IMR-90 (cell line): ENCODE measurements at regions not wholly inside any gene's neighbourhood (a gene's known extent, or its start where the extent isn't known, plus 50 kb on each side); places are given as distances from the start of the nearest gene placed in this dataset.

Experiments
- ATAC-seq: fragments of 200-7000 bp; cut with Tn5 transposase; 2 replicates; pipeline ENCODE4 v1.9.1; 2020; ENCODE audit warnings: low read depth, mild to moderate bottlenecking, moderate library complexity
- BruUV-seq: library from RNA; stranded (reverse); fragments of 400-500 nt; replicated peaks from 2 replicates; lab custom pipeline; 2021; lab: Mats Ljungman, UMichigan
- CTCF ChIA-PET: fragments of 300-600 bp; formaldehyde crosslinking; extraction: SDS; loops from one replicate; lab custom pipeline; 2021; ENCODE audit warnings: antibody characterized with exemption; lab: Yijun Ruan, JAX
- POLR2A ChIA-PET: fragments of 300-600 bp; sonication (Branson Sonifier 250); formaldehyde crosslinking; loops from one replicate; lab custom pipeline; 2022; ENCODE audit warnings: antibody characterized with exemption; ENCODE audit not compliant: unreplicated experiment; lab: Charles Lee
- DNase-seq: peaks from one replicate; pipeline ENCODE4 v3.0.0; 2013
- H2AFZ ChIP-seq: replicated peaks from 2 replicates; pipeline ENCODE3; 2013; ENCODE audit warnings: low read length, mild to moderate bottlenecking; ENCODE audit not compliant: poor library complexity
- H2AK5ac ChIP-seq: 2 replicates; pipeline ENCODE4 v1.6.1; 2013; ENCODE audit warnings: low read depth, low read length, inconsistent platforms
- H2AK9ac ChIP-seq: replicated peaks from 2 replicates; pipeline ENCODE3; 2013; ENCODE audit warnings: mild to moderate bottlenecking, low read depth, low read length, moderate library complexity; ENCODE audit not compliant: poor library complexity
- H2BK120ac ChIP-seq: 2 replicates; pipeline ENCODE4 v1.6.1; 2013; ENCODE audit warnings: low read depth, low read length, inconsistent platforms
- H2BK15ac ChIP-seq: 3 replicates; pipeline ENCODE4 v1.6.1; 2013; ENCODE audit warnings: low read depth, low read length, inconsistent platforms
- H2BK20ac ChIP-seq: 2 replicates; pipeline ENCODE4 v1.6.1; 2013; ENCODE audit warnings: low read depth, mild to moderate bottlenecking, inconsistent platforms, low read length, moderate library complexity
- H2BK5ac ChIP-seq: 2 replicates; pipeline ENCODE4 v1.6.1; 2013; ENCODE audit warnings: mild to moderate bottlenecking, low read depth, low read length, inconsistent platforms; ENCODE audit not compliant: poor library complexity, severe bottlenecking
- H3K14ac ChIP-seq: replicated peaks from 2 replicates; pipeline ENCODE4 v1.6.1; 2013; ENCODE audit warnings: low read depth, low read length, inconsistent platforms
- H3K18ac ChIP-seq: 2 replicates; pipeline ENCODE4 v1.6.1; 2013; ENCODE audit warnings: low read depth, low read length, control low read depth
- H3K23ac ChIP-seq: 2 replicates; pipeline ENCODE4 v1.6.1; 2013; ENCODE audit warnings: low read depth, low read length, inconsistent platforms
- H3K27ac ChIP-seq: 2 replicates; pipeline ENCODE4 v1.5.1; 2013; ENCODE audit warnings: mild to moderate bottlenecking, control low read depth, low read length; ENCODE audit not compliant: insufficient read depth
- H3K27me3 ChIP-seq: 2 replicates; pipeline ENCODE4 v1.6.1; 2013; ENCODE audit warnings: low read length; ENCODE audit not compliant: control insufficient read depth, insufficient read depth
- H3K36me3 ChIP-seq: 2 replicates; pipeline ENCODE4 v1.6.1; 2013; ENCODE audit warnings: low read length, mixed read lengths; ENCODE audit not compliant: control insufficient read depth, insufficient read depth
- H3K4ac ChIP-seq: 2 replicates; pipeline ENCODE4 v1.6.1; 2013; ENCODE audit warnings: low read depth, low read length, inconsistent platforms
- H3K4me1 ChIP-seq: 2 replicates; pipeline ENCODE4 v1.6.1; 2013; ENCODE audit warnings: low read length, mixed read lengths; ENCODE audit not compliant: control insufficient read depth, insufficient read depth
- H3K4me2 ChIP-seq: 2 replicates; pipeline ENCODE4 v1.6.1; 2013; ENCODE audit warnings: low read depth, mild to moderate bottlenecking, control low read depth, low read length, moderate library complexity
- H3K4me3 ChIP-seq: 2 replicates; pipeline ENCODE4 v1.5.1; 2013; ENCODE audit warnings: low read depth, mild to moderate bottlenecking, control low read depth, low read length, moderate library complexity; ENCODE audit not compliant: insufficient read depth
- H3K56ac ChIP-seq: 2 replicates; pipeline ENCODE4 v1.6.1; 2013; ENCODE audit warnings: low read length, inconsistent platforms; ENCODE audit not compliant: insufficient read depth; ENCODE audit errors: extremely low read depth
- H3K79me1 ChIP-seq, 2 experiments: 2 replicates each; pipeline ENCODE4 v1.6.1; 2013; ENCODE audit warnings: low read length in 2 of 2, inconsistent platforms in 1 of 2, low read depth in 1 of 2
- H3K9ac ChIP-seq: 2 replicates; pipeline ENCODE4 v1.6.1; 2013; ENCODE audit warnings: low read depth, low read length, control low read depth
- H3K9me1 ChIP-seq: 2 replicates; pipeline ENCODE4 v1.6.1; 2013; ENCODE audit warnings: low read length, inconsistent platforms; ENCODE audit not compliant: insufficient read depth
- H3K9me3 ChIP-seq: 2 replicates; pipeline ENCODE4 v1.6.1; 2013; ENCODE audit warnings: low read length; ENCODE audit not compliant: control insufficient read depth, insufficient read depth
- H4K20me1 ChIP-seq: 2 replicates; pipeline ENCODE4 v1.6.1; 2013; ENCODE audit warnings: low read length, inconsistent platforms; ENCODE audit not compliant: insufficient read depth
- H4K5ac ChIP-seq: 2 replicates; pipeline ENCODE4 v1.6.1; 2013; ENCODE audit warnings: mild to moderate bottlenecking, low read depth, low read length, control low read depth
- H4K8ac ChIP-seq, 2 experiments: 2 replicates each; pipeline ENCODE4 v1.6.1; 2013; ENCODE audit warnings: low read depth in 2 of 2, low read length in 2 of 2, control low read depth in 1 of 2, inconsistent platforms in 1 of 2
- H4K91ac ChIP-seq: 2 replicates; pipeline ENCODE4 v1.6.1; 2013; ENCODE audit warnings: low read depth, low read length, inconsistent platforms; ENCODE audit not compliant: insufficient read depth
- CHD1 ChIP-seq: IDR thresholded peaks from 2 replicates; pipeline ENCODE4 v1.6.1; 2012; ENCODE audit warnings: low read depth, low read length, improper control_type of control experiment
- MXI1 ChIP-seq: IDR thresholded peaks from 2 replicates; pipeline ENCODE4 v1.6.1; 2012; ENCODE audit warnings: low read depth, mild to moderate bottlenecking, low read length, moderate library complexity, borderline replicate concordance
- NFE2L2 ChIP-seq: fragments of 150-350 bp; IDR thresholded peaks from 2 replicates; pipeline ENCODE4 v1.6.1; 2016; ENCODE audit warnings: low read depth, mild to moderate bottlenecking, low read length
- POLR2A ChIP-seq: IDR thresholded peaks from 2 replicates; pipeline ENCODE4 v1.6.1; 2012; ENCODE audit warnings: mild to moderate bottlenecking, low read depth, low read length
- RAD21 ChIP-seq: IDR thresholded peaks from 2 replicates; pipeline ENCODE4 v1.6.1; 2012; ENCODE audit warnings: low read length, improper control_type of control experiment
- WGBS, 2 experiments: methylation state at CpG; one replicate each; pipeline versions ENCODE4 v1.1.5 to v1.1.7; 2013; ENCODE audit warnings: missing lambda C conversion rate in 2 of 2; ENCODE audit not compliant: insufficient read length in 1 of 2; ENCODE audit errors: extremely low coverage in 2 of 2; 5-methylcytosine and 5-hydroxymethylcytosine counted together
- dilution Hi-C: fragments of 300-500 bp; cut with HindIII; formaldehyde crosslinking; loops from one replicate; pipeline ENCODE4 v1.14.3; 2018; ENCODE audit warnings: low sequenced_read_pairs; ENCODE audit not compliant: unreplicated experiment
- in situ Hi-C: fragments of 300-500 bp; cut with MboI; formaldehyde crosslinking; loops from 3 replicates; pipeline ENCODE4 v1.14.3; 2019; ENCODE audit warnings: low sequenced_read_pairs, inconsistent platforms, mixed read lengths
- intact Hi-C: fragments of 100-400 bp; cut with micrococcal nuclease; formaldehyde crosslinking; loops from 2 replicates; pipeline ENCODE4 v1.10.0; 2022
- TF ChIP-seq, protein P1 (sequence below): fragments of 150-350 bp; IDR thresholded peaks from 2 replicates; pipeline ENCODE4 v1.6.1; 2017; ENCODE audit warnings: mild to moderate bottlenecking, antibody characterized with exemption, low read length, low read depth

DNA sequence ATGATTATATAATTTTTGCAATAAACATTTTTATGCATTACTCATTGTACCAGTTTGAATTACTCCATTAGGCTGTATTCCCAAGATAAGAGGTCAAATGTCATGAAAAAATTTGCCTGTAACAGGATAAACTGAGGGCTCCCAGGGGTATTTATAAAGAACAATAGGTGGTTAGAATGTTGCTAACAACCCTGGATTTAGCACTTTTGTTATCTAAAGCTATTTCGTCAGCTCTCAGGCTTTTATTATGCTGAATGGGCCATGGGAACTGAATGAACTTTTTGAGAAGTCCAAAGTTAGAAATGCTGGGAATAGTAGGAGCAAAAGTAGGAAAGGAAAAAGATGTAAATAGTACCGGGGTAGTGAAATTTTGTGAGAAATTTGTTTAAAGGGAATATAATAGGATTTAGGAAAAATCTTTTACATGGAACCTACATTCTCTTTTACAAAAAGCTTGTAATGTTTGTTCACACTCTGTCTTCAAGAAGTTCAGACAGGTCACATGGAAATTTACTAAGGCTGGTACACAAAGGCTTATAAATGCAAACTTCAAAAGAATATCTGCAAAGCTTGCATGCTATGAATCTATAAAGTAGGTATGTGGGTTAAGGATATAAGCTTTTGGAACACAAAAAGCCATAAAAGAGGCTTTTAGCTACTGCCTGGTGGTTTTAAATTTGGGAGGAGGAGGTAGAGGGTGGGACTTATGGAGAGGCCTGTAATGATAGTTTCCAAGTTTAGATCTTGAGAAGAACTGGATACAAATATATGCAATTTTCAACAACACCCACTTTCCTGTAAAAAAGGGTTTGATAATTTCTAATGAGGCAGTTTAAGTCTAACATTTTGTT is 445.8 kb upstream of the NAALADL2 start:
- no peaks in the 10 kb centered on the region for H3K9me3 ChIP-seq
- BruUV-seq = no TSS peak
- no peak overlapping the region for H3K9ac ChIP-seq
- no peaks in the 10 kb centered on the region for H3K79me1 ChIP-seq
- H3K27ac ChIP-seq = no peak overlapping the region
- H2BK20ac ChIP-seq = no peak overlapping the region
- in situ Hi-C loops = loop anchor here (25.0 kb wide), 1 partner anchor 826 kb away; no protein-coding TSS in a partner anchor
- H3K4me1 ChIP-seq = 0 out of 2 replicates have a peak, but pooled peaks cover 2% of the 10 kb centered on the region
- intact Hi-C loops = no loop called here
- no peak for DNase-seq
- no peak for ATAC-seq
- dilution Hi-C loops = no loop called here
- H2AFZ ChIP-seq = no peak overlapping the region
- no peak overlapping the region for H4K91ac ChIP-seq
- no peak overlapping the region for H2AK9ac ChIP-seq
- H4K20me1 ChIP-seq = no peaks in the 10 kb centered on the region
- no peaks in the 10 kb centered on the region for H3K36me3 ChIP-seq
- H3K14ac ChIP-seq = no peak overlapping the region
- no peak overlapping the region for H3K18ac ChIP-seq
- H2BK120ac ChIP-seq = no peak overlapping the region
- H4K5ac ChIP-seq = no peak overlapping the region
- H3K9me1 ChIP-seq = no peaks in the 10 kb centered on the region
- H2BK5ac ChIP-seq = no peak overlapping the region
- H3K4ac ChIP-seq = no peak overlapping the region
- POLR2A ChIA-PET = no interaction called here
- H4K8ac ChIP-seq = no peak overlapping the region
- CTCF ChIA-PET = no interaction called here
- 100% methylated on average over 1 of the region's 2 CpGs for WGBS, 2 experiments
- TF ChIP-seq NFE2L2 (no peak), POLR2A (no peak), CHD1 (no peak), RAD21 (no peak), MXI1 (no peak)
- TF ChIP-seq, protein P1, sequence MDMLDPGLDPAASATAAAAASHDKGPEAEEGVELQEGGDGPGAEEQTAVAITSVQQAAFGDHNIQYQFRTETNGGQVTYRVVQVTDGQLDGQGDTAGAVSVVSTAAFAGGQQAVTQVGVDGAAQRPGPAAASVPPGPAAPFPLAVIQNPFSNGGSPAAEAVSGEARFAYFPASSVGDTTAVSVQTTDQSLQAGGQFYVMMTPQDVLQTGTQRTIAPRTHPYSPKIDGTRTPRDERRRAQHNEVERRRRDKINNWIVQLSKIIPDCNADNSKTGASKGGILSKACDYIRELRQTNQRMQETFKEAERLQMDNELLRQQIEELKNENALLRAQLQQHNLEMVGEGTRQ = no peak
- no peak overlapping the region for H3K4me3 ChIP-seq
- no peak overlapping the region for H3K56ac ChIP-seq
- H3K4me2 ChIP-seq = no peak overlapping the region
- H2BK15ac ChIP-seq = no peak overlapping the region
- no peak overlapping the region for H2AK5ac ChIP-seq
- H3K27me3 ChIP-seq = no peaks in the 10 kb centered on the region
- no peak overlapping the region for H3K23ac ChIP-seq
